NCI-H2196 (cell line): ENCODE measurements at regions not wholly inside any gene's neighbourhood (a gene's known extent, or its start where the extent isn't known, plus 50 kb on each side); places are given as distances from the start of the nearest gene placed in this dataset.
"Not testable (repeated sequence)": the region's sequence is repeated elsewhere in the genome, so short reads cannot be mapped to it uniquely, and the experiment has no call there.

Source experiments
- DNase-seq: peaks from one replicate; lab custom pipeline; 2025; ENCODE audit not compliant: unreplicated experiment; lab: John Stamatoyannopoulos, UW

GRCh38 chr9:82433290-82433931 lies 444.8 kb downstream of the SPATA31D1 start:
- DNase-seq: not testable (repeated sequence)

GRCh38 chr9:82436475-82436874 lies 447.9 kb downstream of the SPATA31D1 start:
- DNase-seq: no peak

GRCh38 chr9:82437183-82437582 lies 448.6 kb downstream of the SPATA31D1 start:
- DNase-seq: not testable (repeated sequence)

GRCh38 chr9:82438581-82438980 lies 450.0 kb downstream of the SPATA31D1 start:
- DNase-seq: no peak

- no peak for DNase-seq
Observed at GRCh38 chr9:82443312-82443711, 454.7 kb downstream of the SPATA31D1 start.

- DNase-seq: no peak
Observed at GRCh38 chr9:82445556-82445955, 457.0 kb downstream of the SPATA31D1 start.

- no peak for DNase-seq
Observed at GRCh38 chr9:82447343-82447742, 458.8 kb downstream of the SPATA31D1 start.

- DNase-seq: no peak
Observed at GRCh38 chr9:82449986-82450385, 461.4 kb downstream of the SPATA31D1 start.

GRCh38 chr9:82454509-82455190 lies 466.1 kb downstream of the SPATA31D1 start:
- DNase-seq: no peak

- DNase-seq: no peak
Observed at GRCh38 chr9:82456642-82457041, 468.1 kb downstream of the SPATA31D1 start.

GRCh38 chr9:82457298-82457697 lies 468.7 kb downstream of the SPATA31D1 start:
- no peak for DNase-seq

- DNase-seq: no peak
Observed at GRCh38 chr9:82457891-82458290, 469.3 kb downstream of the SPATA31D1 start.

- DNase-seq: no peak
Observed at GRCh38 chr9:82458296-82458695, 469.7 kb downstream of the SPATA31D1 start.

- no peak for DNase-seq
Observed at GRCh38 chr9:82466616-82467260, 478.2 kb downstream of the SPATA31D1 start.

GRCh38 chr9:82467436-82467835 lies 478.9 kb downstream of the SPATA31D1 start:
- no peak for DNase-seq

GRCh38 chr9:82474235-82474634 lies 485.7 kb downstream of the SPATA31D1 start:
- DNase-seq: no peak

GRCh38 chr9:82475584-82476301 lies 487.2 kb downstream of the SPATA31D1 start:
- no peak for DNase-seq

GRCh38 chr9:82480921-82481320 lies 492.3 kb downstream of the SPATA31D1 start:
- DNase-seq: no peak

GRCh38 chr9:82487935-82488312 lies 499.4 kb downstream of the SPATA31D1 start:
- no peak for DNase-seq

GRCh38 chr9:82488313-82489200 lies 500.0 kb downstream of the SPATA31D1 start:
- DNase-seq: peak; percentile 76
